Common myeloid progenitor, CD34-positive (primary cell): ENCODE measurements at regions not wholly inside any gene's neighbourhood (a gene's known extent, or its start where the extent isn't known, plus 50 kb on each side); places are given as distances from the start of the nearest gene placed in this dataset.

Source experiments
- CTCF ChIA-PET: fragments of 350-600 bp; sonication (Branson Sonifier 250); formaldehyde crosslinking; loops from one replicate; lab custom pipeline; 2021; ENCODE audit warnings: antibody characterized with exemption; lab: Charles Lee
- POLR2A ChIA-PET: fragments of 350-600 bp; sonication (Branson Sonifier 250); formaldehyde crosslinking; loops from one replicate; lab custom pipeline; 2021; ENCODE audit warnings: antibody characterized with exemption; lab: Charles Lee
- DNase-seq, 3 donors: peaks; one replicate each; pipeline versions ENCODE4 v3.0.0 to v3.0.0-alpha.2; 2013
- H3K27ac ChIP-seq, 2 experiments: 1 replicate in 1 of 2; 2 replicates in 1 of 2; pipeline ENCODE4 v1.7.0; 2013; ENCODE audit warnings: inconsistent platforms in 2 of 2, low read length in 2 of 2, mild to moderate bottlenecking in 2 of 2, low read depth in 1 of 2, moderate library complexity in 1 of 2; ENCODE audit not compliant: severe bottlenecking in 2 of 2, insufficient read depth in 1 of 2, poor library complexity in 1 of 2
- H3K27me3 ChIP-seq, 5 experiments: replicated peaks in 2 of 5; 1 replicate in 3 of 5; 2 replicates in 2 of 5; pipeline versions ENCODE4 v1.6.1 to v1.7.0; 2013; ENCODE audit warnings: low read length in 4 of 5, mild to moderate bottlenecking in 2 of 5, moderate library complexity in 2 of 5, inconsistent platforms in 1 of 5; ENCODE audit not compliant: insufficient read depth in 5 of 5, control insufficient read depth in 4 of 5
- H3K36me3 ChIP-seq, 4 experiments: 1 replicate in 2 of 4; 2 replicates in 2 of 4; pipeline versions ENCODE4 v1.6.1 to v1.7.0; 2013; ENCODE audit warnings: low read length in 3 of 4, control low read depth in 1 of 4, mild to moderate bottlenecking in 1 of 4; ENCODE audit not compliant: control insufficient read depth in 4 of 4, insufficient read depth in 4 of 4
- H3K4me1 ChIP-seq, 4 experiments: 1 replicate in 3 of 4; 2 replicates in 1 of 4; pipeline versions ENCODE4 v1.6.1 to v1.7.1; 2013; ENCODE audit warnings: low read length in 3 of 4, mild to moderate bottlenecking in 3 of 4, control low read depth in 1 of 4, inconsistent platforms in 1 of 4, moderate library complexity in 1 of 4; ENCODE audit not compliant: control insufficient read depth in 4 of 4, insufficient read depth in 4 of 4; ENCODE audit errors: control extremely low read depth in 1 of 4
- H3K4me3 ChIP-seq, 7 experiments: 1 replicate in 4 of 7; 2 replicates in 3 of 7; pipeline versions ENCODE4 v1.5.1 to v1.7.0; 2013; ENCODE audit warnings: mild to moderate bottlenecking in 7 of 7, low read length in 6 of 7, moderate library complexity in 6 of 7, inconsistent platforms in 2 of 7, low read depth in 2 of 7, control low read depth in 1 of 7; ENCODE audit not compliant: insufficient read depth in 4 of 7, control insufficient read depth in 1 of 7; ENCODE audit errors: extremely low read depth in 1 of 7
- H3K9me3 ChIP-seq, 5 experiments: 1 replicate in 4 of 5; 2 replicates in 1 of 5; pipeline versions ENCODE4 v1.6.1 to v1.7.1; 2013; ENCODE audit warnings: low read length in 4 of 5, mild to moderate bottlenecking in 2 of 5, inconsistent platforms in 1 of 5, low read depth in 1 of 5, moderate library complexity in 1 of 5; ENCODE audit not compliant: control insufficient read depth in 4 of 5, insufficient read depth in 2 of 5; ENCODE audit errors: control extremely low read depth in 1 of 5
- WGBS: methylation state at CpG from one replicate; pipeline ENCODE4 v1.1.5; 2013; ENCODE audit not compliant: insufficient coverage; 5-methylcytosine and 5-hydroxymethylcytosine counted together

GRCh38 chr6:105769197-105769596 is 316.9 kb upstream of the PRDM1 start:
- POLR2A ChIA-PET, result no interaction called here
- Histone ChIP-seq H3K36me3 (no peaks in the 10 kb centered on the region), H3K4me3 (no peak overlapping the region), H3K27ac (no peak overlapping the region), H3K9me3 (no peaks in the 10 kb centered on the region), H3K4me1 (no peaks in the 10 kb centered on the region), H3K27me3 (no peaks in the 10 kb centered on the region)
- CTCF ChIA-PET, result no interaction called here
- WGBS, result 100% methylated on average over 1 of the region's 1 CpG
- no peak for DNase-seq

GRCh38 chr6:105767541-105767940 is 318.6 kb upstream of the PRDM1 start:
- ChIA-PET CTCF (interaction anchor here (0.6 kb wide), 1 partner anchor 18 kb away, joined by 3 read pairs; no protein-coding TSS in a partner anchor), POLR2A (no interaction called here)
- DNase-seq, result no peak
- no peaks in the 10 kb centered on the region for H3K4me1 ChIP-seq
- no peak overlapping the region for H3K27ac ChIP-seq
- no peaks in the 10 kb centered on the region for H3K27me3 ChIP-seq
- no peaks in the 10 kb centered on the region for H3K36me3 ChIP-seq
- no peaks in the 10 kb centered on the region for H3K9me3 ChIP-seq
- H3K4me3 ChIP-seq, result no peak overlapping the region
- WGBS, result 100% methylated on average over 2 of the region's 3 CpGs

GRCh38 chr6:105765239-105765638 is 320.9 kb upstream of the PRDM1 start:
- Histone ChIP-seq H3K9me3 (no peaks in the 10 kb centered on the region), H3K27me3 (no peaks in the 10 kb centered on the region), H3K27ac (no peak overlapping the region), H3K4me1 (no peaks in the 10 kb centered on the region), H3K4me3 (no peak overlapping the region), H3K36me3 (no peaks in the 10 kb centered on the region)
- ChIA-PET POLR2A (no interaction called here), CTCF (interaction anchor here (0.8 to 1.5 kb wide), 3 partner anchors 8 to 19 kb away, joined by 3 read pairs; no protein-coding TSS in a partner anchor)
- no peak for DNase-seq

GRCh38 chr6:105764315-105764714 is 321.8 kb upstream of the PRDM1 start:
- whole genome bisulfite sequencing, result 100% methylated on average over 1 of the region's 1 CpG
- no peaks in the 10 kb centered on the region for H3K9me3 ChIP-seq
- no peak overlapping the region for H3K4me3 ChIP-seq
- DNase-seq, result no peak
- H3K27ac ChIP-seq, result no peak overlapping the region
- H3K27me3 ChIP-seq, result no peaks in the 10 kb centered on the region
- ChIA-PET POLR2A (no interaction called here), CTCF (interaction anchor here (1.2 to 1.5 kb wide), 2 partner anchors 9 to 18 kb away, joined by 3 read pairs; no protein-coding TSS in a partner anchor)
- no peaks in the 10 kb centered on the region for H3K36me3 ChIP-seq
- H3K4me1 ChIP-seq, result no peaks in the 10 kb centered on the region

GRCh38 chr6:105763866-105764265 is 322.3 kb upstream of the PRDM1 start:
- no peaks in the 10 kb centered on the region for H3K9me3 ChIP-seq
- CTCF ChIA-PET, result no interaction called here
- no peaks in the 10 kb centered on the region for H3K36me3 ChIP-seq
- POLR2A ChIA-PET, result no interaction called here
- no peak overlapping the region for H3K4me3 ChIP-seq
- no peak overlapping the region for H3K27ac ChIP-seq
- no peaks in the 10 kb centered on the region for H3K4me1 ChIP-seq
- DNase-seq, result no peak
- WGBS, result 100% methylated on average over 2 of the region's 2 CpGs
- no peaks in the 10 kb centered on the region for H3K27me3 ChIP-seq

- H3K4me3 ChIP-seq, result no peak overlapping the region
- POLR2A ChIA-PET, result no interaction called here
- no peak overlapping the region for H3K27ac ChIP-seq
- no CpG with 5 or more reads among the region's 3 CpGs for WGBS
- H3K9me3 ChIP-seq, result no peaks in the 10 kb centered on the region
- CTCF ChIA-PET, result no interaction called here
- no peaks in the 10 kb centered on the region for H3K4me1 ChIP-seq
- no peaks in the 10 kb centered on the region for H3K27me3 ChIP-seq
- no peak for DNase-seq
- H3K36me3 ChIP-seq, result no peaks in the 10 kb centered on the region
Observed at GRCh38 chr6:105760746-105761145, 325.4 kb upstream of the PRDM1 start.

GRCh38 chr6:105759946-105760345 is 326.2 kb upstream of the PRDM1 start:
- ChIA-PET CTCF (no interaction called here), POLR2A (no interaction called here)
- H3K4me3 ChIP-seq, result no peak overlapping the region
- no peak for DNase-seq
- no peaks in the 10 kb centered on the region for H3K4me1 ChIP-seq
- H3K27me3 ChIP-seq, result no peaks in the 10 kb centered on the region
- no CpG with 5 or more reads among the region's 4 CpGs for WGBS
- H3K36me3 ChIP-seq, result no peaks in the 10 kb centered on the region
- no peaks in the 10 kb centered on the region for H3K9me3 ChIP-seq
- no peak overlapping the region for H3K27ac ChIP-seq
